ENCODE measurements at regions not wholly inside any gene's neighbourhood (a gene's known extent, or its start where the extent isn't known, plus 50 kb on each side); places are given as distances from the start of the nearest gene placed in this dataset.

- no peak for TF ChIP-seq POLR2AphosphoS5 (IDR thresholded peaks at IDR 0.05; ENCODE audit: low read depth, low read length)
- TF ChIP-seq REST (IDR thresholded peaks at IDR 0.05; ENCODE audit: insufficient read depth in 1 of 2, low read depth in 2 of 2, low read length in 2 of 2), result no peak
- no peak for TF ChIP-seq SIN3A (IDR thresholded peaks at IDR 0.05; ENCODE audit: borderline replicate concordance, insufficient read depth, low read length)
Observed at GRCh38 chr7:46397591-46397990, 476.5 kb upstream of the IGFBP3 start.

GRCh38 chr7:46396481-46396880, 475.4 kb upstream of the IGFBP3 start:
- TF ChIP-seq POLR2AphosphoS5 (IDR thresholded peaks at IDR 0.05; ENCODE audit: low read depth, low read length) (no peak), FOXP2 (optimal IDR thresholded peaks at IDR 0.05; ENCODE audit: borderline replicate concordance, extremely low read depth, extremely low read length, insufficient read depth) (no peak), SIN3A (IDR thresholded peaks at IDR 0.05; ENCODE audit: borderline replicate concordance, insufficient read depth, low read length) (no peak), TAF1 (IDR thresholded peaks at IDR 0.05; ENCODE audit: borderline replicate concordance, insufficient read depth, low read length) (no peak), REST (IDR thresholded peaks at IDR 0.05; ENCODE audit: insufficient read depth in 1 of 2, low read depth in 2 of 2, low read length in 2 of 2) (no peak)

- TF ChIP-seq POLR2AphosphoS5 (IDR thresholded peaks at IDR 0.05; ENCODE audit: low read depth, low read length) (no peak), FOXP2 (optimal IDR thresholded peaks at IDR 0.05; ENCODE audit: borderline replicate concordance, extremely low read depth, extremely low read length, insufficient read depth) (no peak), REST (IDR thresholded peaks at IDR 0.05; ENCODE audit: insufficient read depth in 1 of 2, low read depth in 2 of 2, low read length in 2 of 2) (no peak), TAF1 (IDR thresholded peaks at IDR 0.05; ENCODE audit: borderline replicate concordance, insufficient read depth, low read length) (no peak), SIN3A (IDR thresholded peaks at IDR 0.05; ENCODE audit: borderline replicate concordance, insufficient read depth, low read length) (no peak)
Observed at GRCh38 chr7:46393142-46393541, 472.1 kb upstream of the IGFBP3 start.

- TF ChIP-seq SIN3A (IDR thresholded peaks at IDR 0.05; ENCODE audit: borderline replicate concordance, insufficient read depth, low read length), result no peak
- no peak for TF ChIP-seq FOXP2 (optimal IDR thresholded peaks at IDR 0.05; ENCODE audit: borderline replicate concordance, extremely low read depth, extremely low read length, insufficient read depth)
- no peak for TF ChIP-seq REST (IDR thresholded peaks at IDR 0.05; ENCODE audit: insufficient read depth in 1 of 2, low read depth in 2 of 2, low read length in 2 of 2)
- no peak for TF ChIP-seq POLR2AphosphoS5 (IDR thresholded peaks at IDR 0.05; ENCODE audit: low read depth, low read length)
- no peak for TF ChIP-seq TAF1 (IDR thresholded peaks at IDR 0.05; ENCODE audit: borderline replicate concordance, insufficient read depth, low read length)
Observed at GRCh38 chr7:46391231-46392201, 470.4 kb upstream of the IGFBP3 start.
